ENCODE measurements at regions not wholly inside any gene's neighbourhood (a gene's known extent, or its start where the extent isn't known, plus 50 kb on each side); places are given as distances from the start of the nearest gene placed in this dataset.

DNA sequence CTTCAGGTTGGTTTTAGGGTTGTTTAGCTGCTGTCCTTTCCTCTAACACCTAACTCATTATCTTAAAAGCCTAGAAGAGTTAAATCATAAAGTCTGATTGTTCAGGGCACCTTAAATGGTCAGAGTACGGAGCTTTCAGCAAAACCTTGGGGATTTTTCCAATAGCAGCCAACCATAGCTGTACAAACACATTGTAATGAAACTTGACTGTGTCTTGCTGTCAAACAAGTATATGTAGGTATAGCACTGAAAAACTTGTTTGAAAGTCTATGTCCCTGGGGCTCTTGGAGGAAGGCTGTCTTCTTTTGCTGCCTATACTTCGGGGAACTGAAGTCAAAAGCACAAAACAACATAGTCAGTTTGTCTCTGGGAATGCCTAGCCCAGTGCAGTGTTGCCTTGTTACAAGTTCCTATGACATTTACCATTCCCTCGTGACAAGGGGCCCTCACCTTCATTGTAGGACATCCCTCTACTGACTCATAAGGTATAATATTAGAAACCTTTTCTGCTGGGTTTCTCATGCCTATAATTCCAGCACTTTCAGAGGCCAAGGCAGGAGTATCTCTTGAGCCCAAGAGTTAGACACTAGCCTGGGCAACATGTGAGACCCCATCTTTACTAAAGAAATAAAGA, 474.5 kb upstream of the NBEA start:
- DNase-seq (ENCODE audit: low read depth): no peak

DNA sequence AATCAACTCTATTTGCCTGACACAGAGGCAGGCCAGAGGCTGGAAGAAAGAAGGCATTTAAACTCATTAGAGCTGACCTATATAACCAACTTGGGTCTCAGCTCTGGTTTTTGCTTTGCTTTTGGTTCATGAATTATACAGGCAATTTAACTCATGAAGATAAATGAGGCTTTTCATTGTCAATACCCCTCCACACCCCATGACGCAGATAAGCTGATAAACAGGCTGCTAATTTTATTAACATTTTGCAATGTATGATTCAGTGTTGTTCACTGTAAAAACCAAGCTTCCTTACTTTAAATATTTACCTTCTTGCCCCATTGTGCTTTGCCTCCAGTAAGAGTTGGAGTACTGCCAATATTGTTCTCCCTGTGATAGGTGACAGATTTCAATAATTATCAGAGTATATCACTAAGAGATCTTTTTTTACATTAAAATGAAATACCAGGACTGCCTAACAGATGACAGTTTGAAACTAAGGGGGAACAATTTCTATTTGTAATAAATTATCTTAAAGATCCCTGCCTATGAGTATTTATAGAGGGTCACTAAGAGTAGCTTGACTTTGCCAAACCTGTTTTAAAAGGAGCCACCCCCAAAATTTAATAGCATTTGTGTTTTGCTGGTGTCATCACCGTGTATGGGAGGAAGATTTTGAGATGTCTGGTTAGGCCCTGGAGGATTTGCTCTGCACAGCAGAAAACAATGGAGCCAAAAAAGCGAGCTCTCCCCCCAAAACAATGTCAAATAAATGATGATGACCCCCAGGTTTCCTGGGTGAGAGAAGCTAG, 472.7 kb upstream of the NBEA start:
- no peak for DNase-seq (ENCODE audit: low read depth)

DNA sequence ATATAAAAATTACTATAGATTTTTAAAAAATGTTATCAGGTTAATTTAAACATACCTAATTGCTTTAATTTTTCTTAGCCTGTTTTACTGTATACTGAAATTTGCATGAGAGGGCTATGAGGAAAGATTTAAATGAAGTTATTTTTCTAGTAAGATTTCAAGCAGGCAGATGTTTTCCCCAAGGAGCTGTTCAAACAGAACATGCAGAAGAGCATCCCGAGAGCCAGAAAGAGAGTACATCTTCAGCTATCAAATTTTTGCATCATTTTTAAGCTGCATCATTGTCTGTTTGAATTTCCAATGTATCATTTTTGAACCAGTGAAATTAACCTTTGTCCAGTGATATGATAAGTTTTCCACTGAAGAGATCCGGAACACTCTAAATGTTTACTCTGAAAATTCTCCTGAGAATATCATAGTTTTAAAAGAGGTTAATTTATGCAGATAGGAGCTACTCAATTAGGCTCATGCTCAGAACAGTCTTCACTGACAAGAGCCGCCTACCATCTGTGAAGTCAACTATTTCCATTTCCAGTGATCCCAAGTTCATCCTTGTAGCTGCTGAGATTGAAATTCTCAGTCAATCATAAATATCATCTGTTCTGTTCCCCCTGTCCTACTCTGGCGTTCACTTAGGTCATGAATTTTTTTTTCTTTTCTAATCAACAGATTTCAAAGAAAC, 467.7 kb upstream of the NBEA start:
- DNase-seq (ENCODE audit: low read depth): no peak

DNA sequence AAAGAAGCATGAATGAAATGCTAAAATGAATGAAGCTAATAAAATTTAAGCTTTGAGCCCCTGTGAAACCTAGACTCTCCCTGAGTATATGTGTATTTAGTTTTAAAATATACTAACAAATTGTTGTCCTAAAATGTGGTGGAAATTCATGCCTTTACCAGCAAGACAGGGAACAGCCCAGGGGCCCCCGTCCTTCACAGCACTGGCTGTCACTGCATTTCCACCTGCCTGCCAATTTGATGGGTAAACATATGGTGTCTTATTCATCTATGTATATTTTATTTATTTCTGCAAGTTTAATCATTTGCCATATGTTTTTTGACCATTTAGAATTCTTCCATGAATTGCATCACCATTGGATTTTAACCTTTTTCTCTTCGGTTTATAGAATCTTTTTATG, 463.7 kb upstream of the NBEA start:
- DNase-seq (ENCODE audit: low read depth): no peak

DNA sequence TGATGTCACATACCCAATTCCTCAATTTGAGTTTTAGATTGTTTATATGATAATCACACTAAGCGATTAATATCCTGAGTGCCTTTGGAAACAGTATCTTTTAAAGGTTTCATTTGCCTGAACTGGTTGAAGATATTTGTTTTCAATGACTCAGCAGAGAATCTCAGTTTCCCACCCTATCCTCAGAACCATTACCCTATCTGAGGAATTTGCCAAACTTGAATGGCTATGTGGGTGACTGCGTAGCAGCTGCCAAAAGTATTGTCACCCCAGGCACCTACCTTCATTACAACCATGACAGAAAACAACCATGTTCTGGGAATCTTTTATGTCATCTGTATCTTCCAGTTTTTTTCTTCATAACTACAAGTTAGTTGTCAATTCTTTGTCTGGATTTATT, 440.1 kb upstream of the NBEA start:
- no peak for DNase-seq (ENCODE audit: low read depth)

DNA sequence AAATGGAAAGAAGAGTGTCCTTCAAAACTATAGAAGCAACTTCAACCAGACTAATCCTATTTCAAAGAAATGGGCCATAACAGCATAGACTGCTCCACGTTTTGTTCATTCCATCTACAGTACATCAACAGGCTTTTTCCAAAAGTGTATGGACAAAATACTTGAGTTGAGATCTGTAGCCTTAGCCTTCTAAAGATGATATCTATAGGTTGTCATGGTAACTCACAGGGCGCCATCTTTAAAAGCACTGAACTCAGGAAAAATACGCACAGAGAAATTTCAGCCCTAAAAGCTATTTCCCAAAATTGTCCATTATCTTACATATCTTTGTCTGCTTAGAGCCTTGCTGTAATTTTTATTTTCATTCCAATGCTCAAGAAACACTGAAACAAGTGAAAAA, 439.4 kb upstream of the NBEA start:
- DNase-seq (ENCODE audit: low read depth): no peak

DNA sequence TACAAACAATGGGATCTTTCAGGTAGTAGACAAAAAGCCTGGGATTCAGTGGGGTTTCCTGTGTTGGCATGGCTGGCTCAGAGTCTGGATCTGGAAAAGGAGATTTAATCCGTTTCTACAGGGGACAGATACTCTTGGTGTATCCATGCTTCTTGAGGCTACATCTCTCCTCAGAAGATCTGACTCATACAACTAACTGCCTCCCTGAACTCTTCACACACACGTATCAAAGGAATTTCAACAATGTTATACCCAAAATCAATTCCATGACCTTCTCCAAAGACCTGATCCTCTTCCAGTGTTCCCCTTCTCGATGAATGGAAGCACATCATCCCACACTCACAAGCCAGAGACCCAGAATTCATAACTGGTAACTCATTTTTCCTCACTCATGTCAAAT, 435.3 kb upstream of the NBEA start:
- no peak for DNase-seq (ENCODE audit: low read depth)

DNA sequence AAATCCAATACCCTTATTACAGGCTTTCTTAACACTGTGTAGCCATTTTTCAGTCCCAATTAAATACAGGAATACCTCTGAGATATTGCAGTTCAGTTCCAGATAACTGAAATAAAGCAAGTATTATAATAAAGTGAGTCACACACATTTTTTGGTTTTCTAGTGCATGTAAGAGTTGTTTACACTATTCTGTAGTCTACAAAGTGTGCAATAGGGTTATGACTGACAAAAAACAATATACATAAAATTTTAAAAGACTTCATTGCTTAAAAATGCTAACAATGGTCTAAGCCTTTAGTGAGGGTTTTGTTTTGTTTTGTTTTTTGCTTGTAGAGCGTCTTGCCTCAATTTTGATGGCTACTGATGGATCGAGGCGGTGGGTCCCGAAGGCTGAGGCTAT, 434.4 kb upstream of the NBEA start:
- DNase-seq (ENCODE audit: low read depth): no peak

DNA sequence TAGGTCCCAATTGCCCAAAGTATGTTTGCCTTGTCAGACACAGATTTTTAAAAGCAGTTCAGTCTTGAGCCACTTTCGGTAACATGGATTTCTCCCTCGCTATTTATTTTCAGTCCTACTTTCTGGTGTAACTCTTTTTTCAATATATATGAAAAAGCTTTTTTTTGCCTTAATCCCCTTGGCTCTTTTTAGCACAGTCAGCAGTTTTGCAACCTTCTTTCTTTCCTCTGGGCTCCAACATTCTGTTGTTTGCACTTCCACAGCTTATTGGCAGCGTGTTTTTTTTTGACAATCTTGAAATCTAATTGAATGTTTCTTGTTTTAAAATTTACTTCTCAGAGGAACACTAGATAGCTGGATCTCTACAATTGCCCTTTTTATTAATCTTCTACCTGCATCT, 429.3 kb upstream of the NBEA start:
- no peak for DNase-seq (ENCODE audit: low read depth)

DNA sequence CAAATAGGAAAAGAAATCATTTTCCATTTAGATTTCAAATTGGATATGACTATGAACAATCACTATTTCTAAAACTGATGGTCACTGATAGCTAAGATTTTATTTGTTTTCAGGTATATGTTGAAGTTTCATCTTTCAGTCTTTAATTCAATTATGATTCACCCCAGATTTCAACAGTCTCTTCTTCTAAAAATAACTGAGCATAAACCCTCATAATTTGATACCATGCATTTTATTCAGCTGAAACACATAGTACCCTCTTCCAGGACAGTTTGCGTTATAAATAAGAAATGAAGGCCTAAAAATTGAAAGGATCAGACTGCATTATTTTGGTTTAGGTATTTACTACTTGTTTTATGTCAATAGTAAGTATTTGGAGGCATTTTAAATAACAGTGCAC, 428.5 kb upstream of the NBEA start:
- no peak for DNase-seq (ENCODE audit: low read depth)

DNA sequence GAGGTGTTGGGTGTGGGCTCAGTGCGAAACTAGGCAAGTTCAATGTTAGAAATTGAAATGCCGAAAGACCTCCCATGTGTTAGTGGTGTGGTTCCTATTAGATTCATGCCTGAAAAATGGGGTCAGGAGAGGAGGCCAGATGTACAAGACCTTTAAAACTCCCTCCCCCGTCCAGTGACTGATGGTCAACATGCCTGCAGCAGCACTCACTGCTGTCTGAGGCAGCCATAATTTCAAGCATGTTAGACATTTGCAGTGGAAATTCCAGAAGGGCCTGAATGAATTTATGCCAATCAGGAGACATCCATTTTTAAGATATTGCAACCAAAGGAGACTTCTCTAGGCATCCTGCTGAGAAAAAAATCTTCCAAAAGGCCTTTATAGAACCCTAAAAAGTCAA, 426.9 kb upstream of the NBEA start:
- DNase-seq (ENCODE audit: low read depth): no peak

DNA sequence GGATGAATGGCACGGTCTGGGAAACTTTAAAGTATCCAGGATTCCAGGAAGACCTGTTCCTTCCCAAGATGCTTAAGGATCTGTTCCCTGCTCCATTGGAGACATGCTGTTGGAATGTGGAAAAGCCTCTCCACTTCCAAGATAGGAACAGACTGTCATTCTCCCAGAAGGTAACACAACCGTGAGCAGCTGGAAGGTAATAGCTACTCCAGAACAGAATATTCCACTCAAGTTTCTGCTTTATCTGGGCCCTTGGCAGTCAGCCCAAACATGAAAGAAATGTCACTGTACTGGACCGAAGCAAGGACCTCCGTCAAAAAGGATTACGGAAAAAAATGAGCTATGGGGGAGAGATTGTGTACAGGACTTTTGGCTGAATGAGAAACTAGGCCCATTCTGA, 420.9 kb upstream of the NBEA start:
- no peak for DNase-seq (ENCODE audit: low read depth)

DNA sequence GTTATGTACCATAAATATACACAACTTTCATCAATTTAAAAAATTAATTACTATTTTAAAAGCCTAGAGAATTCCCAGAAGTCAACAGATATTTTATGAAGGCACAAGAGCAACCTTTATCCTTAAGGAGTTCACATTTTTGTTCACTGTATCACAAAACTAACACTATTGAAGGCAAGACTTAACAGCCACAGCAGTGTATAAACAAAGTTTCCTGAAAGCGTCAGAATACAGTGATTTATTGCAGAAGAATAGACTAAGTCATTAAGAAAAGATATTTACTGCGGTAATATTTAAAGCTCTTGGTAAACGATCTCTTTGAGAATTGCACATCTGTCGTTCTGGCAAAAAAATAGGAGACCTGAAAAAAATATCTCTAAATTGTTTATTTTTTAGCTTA, 419.3 kb upstream of the NBEA start:
- no peak for DNase-seq (ENCODE audit: low read depth)

DNA sequence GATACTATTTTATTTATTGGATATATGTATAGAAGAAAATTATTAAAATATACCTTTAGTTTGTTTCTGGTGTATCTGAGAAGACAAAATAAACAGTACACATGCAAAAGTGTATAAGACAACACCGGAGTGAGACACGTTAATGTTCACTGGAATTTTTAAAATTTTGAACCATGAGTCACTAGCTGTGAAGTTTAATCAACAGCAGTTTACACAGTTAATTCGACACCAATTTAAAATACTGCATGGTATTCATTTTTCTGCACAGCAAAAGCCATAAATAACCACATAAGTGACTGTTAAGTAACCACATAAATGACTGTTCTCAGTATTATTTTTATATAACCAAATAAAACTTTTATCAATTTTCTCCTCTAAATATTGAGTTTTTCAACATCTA, 418.7 kb upstream of the NBEA start:
- DNase-seq (ENCODE audit: low read depth): no peak

DNA sequence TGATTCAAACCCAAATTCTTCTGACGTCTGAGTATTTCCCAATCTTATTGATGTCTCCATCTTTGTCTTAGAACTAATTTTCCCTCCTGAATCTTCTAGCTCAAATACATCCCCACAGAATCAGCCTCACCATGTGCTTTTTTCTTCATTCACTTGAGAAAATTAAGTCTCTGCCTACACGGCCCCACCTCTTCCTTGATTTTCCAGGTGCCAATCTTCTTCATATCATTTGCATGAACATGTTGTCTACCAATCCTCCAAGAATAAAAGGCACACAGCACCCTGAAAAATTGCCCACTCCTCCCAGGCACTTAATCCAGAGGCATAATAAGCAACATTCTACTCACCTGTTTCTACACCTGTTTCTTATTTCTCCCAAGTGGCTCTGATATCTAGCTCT, 408.1 kb upstream of the NBEA start:
- DNase-seq (ENCODE audit: low read depth): no peak

DNA sequence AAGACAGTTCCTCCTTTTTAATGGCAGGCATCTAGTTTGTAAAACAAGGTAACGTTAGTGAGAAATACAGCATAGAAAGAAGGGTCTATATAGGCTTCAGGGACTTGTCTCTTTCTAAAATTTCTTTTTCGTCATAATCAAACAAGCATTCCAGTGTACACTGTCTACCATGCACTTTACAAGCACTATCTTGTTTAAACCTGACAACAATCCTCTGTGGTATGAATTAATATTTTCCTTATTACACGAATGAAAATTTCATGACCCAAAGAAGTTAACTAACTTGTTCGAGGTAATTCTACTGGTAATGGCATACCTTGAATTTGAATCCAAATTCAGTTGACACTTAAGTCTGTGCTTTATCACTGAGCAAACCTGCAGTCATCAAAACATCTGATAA, 399.7 kb upstream of the NBEA start:
- DNase-seq (ENCODE audit: low read depth): no peak

DNA sequence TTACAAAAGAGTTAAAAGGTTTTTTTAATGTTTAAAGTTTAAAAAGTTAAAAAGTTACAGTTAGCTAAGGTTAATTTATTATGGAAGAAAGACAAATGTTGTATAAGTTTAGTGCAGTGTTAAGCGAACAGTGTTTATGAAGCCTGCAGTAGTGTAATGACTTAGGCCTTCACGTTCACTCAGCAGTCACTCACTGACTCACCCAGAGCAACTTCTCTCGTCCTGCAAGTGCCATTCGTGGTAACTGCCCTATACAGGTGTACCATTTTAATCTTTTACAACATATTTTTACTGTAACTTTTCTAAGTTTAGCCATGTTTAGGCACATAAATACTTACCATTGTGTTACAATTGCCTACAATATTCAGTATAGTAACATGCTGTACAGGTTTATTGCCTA, 398.2 kb upstream of the NBEA start:
- DNase-seq (ENCODE audit: low read depth): no peak

DNA sequence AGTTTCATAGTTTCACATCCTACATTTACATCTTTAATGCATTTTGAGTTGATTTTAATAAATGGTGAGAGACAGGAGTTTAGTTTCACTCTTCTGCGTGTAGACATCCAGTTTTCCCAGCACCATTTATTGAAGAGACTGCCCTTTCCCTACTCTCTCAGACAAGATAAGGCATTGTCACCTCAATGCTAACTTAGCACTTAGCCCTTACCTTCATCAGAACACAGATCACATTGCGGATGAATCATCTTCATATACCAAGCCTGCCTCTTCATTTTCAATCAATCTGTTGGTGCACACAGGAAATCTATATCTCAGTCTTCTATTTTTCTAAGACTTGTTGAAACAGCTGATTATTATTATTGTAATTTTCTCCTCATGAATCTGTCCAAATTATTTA, 396.6 kb upstream of the NBEA start:
- DNase-seq (ENCODE audit: low read depth): no peak

DNA sequence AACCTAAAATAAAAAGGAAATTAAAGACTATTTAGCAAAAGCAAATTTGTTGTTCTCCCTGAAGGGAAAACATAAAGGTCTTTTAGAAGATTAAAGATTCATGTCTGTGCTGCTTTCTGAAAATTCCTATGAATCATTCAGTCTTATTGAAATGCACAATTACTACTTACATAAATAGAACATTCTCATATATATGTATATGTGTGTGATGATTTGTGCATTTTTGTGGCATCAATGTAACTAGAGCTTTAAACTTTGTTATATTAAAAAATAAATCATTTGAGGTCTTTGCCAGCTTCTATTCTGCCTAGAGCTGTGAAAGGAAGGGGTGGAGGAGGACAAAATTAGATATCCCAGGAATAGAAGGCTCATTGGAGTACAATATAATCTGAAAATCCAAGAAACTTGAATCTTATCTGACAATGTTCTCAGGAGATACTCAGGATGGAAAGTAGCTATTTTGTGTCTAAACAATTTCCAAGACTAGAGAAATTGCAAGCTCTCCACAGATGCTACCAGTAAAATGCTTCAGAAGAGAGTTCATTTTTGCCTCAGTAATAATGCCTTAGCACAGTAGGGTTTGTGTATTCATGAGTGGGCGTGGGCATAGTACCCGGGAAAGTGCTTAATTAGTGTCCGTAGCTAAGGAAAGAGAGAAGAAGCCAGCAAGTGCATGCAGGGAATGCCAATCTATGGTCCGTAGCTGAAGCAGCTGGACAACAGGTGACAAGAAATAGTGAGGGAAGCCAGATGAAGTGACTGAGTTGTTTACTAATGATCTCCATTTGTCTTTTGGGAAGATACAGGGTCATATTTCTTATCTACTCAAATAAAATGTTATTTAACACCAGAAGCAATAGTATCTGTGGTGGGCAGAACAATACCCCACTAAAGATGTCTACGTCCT, 395.5 kb upstream of the NBEA start:
- DNase-seq (ENCODE audit: low read depth): no peak

DNA sequence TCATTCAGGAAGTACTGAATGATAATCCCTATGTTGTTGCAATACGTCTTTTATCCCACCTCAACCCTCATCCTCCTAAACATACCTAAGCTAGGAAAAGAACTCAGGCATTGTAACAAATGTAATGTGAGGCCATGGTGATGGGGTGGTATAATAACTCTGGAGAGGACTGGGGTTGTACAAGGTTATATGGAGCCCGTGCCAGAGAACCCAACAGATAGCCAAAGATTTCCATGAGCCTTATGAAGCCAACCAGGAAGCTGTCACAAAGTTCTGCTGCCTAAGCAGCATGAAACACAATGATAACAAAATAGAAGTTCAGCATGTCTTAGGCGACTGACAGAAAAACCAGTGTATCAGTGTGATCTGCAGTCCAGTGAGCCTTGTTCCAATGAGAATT, 394.1 kb upstream of the NBEA start:
- no peak for DNase-seq (ENCODE audit: low read depth)

DNA sequence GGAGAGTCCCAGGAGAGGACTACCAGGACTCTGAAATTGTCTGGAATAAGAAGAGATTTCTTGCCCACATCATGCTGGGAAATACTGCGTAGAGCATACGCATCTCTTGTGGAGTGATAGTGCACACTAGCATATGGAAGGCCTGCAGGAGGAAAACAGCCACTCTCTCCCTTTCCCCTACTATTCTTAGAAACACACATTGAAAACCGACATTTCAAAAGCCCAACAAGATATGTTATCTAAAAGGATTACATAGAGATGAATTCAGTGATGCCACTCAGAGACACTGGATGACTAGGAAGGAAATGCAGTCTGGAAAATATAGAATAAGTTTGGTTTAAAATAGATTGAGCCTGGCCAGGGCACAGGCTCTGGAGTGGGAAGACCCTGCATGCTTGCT, 388.7 kb upstream of the NBEA start:
- no peak for DNase-seq (ENCODE audit: low read depth)

DNA sequence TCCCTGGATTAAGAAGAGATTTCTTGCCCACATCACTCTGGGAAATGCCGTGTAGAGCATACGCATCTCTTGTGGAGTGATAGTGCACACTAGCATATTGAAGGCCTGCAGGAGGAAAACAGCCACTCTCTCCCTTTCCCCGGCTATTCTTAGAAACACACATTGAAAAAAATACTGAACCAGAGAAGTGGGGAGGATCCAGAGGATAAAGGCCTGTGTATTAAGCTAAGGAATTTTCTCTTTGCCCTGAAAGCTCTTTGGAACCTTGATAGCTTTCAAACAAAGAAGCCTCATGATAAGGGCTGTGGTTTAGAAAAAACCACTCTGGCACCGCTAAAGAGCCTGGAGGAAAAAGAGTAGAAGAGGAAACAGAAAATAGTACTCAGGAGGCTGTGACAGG, 386.1 kb upstream of the NBEA start:
- no peak for DNase-seq (ENCODE audit: low read depth)

DNA sequence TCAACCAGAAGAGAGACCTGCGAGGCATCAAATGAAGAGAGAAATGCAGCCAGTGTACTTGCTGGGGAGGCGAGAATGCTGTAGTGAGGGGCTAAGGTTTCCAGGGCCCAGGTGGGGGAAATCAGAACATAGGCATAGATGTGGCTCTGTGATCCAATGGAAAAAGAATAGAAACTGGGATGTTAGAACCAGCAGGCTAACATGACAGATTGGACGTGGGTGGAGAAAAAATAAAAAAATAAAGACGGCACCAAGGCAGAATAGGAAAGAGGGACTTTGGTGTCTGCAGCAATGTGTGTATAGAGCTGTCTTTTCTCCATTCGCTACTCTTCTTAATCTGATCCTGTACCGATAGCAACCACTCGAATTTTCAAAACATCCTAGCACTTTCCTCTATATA, 381.0 kb upstream of the NBEA start:
- DNase-seq (ENCODE audit: low read depth): no peak

Data from fibroblast of the conjunctiva (primary cell).